Activated T-cell treated with anti-CD3 and anti-CD28 coated beads, Interleukin-2, amount 50 U/mL, for 72 hours (primary cell): ENCODE measurements at regions not wholly inside any gene's neighbourhood (a gene's known extent, or its start where the extent isn't known, plus 50 kb on each side); places are given as distances from the start of the nearest gene placed in this dataset.

Source experiments
- ATAC-seq, 2 donors: fragments of 150-1000 bp; cut with Tn5 transposase; replicated peaks in 1 of 2; 2 replicates each; pipeline ENCODE4 v1.10.0; 2021; ENCODE audit warnings: moderate library complexity in 2 of 2, mild to moderate bottlenecking in 1 of 2
- DNase-seq, 2 donors: peaks; one replicate each; pipeline ENCODE4 v3.0.0; 2021 to 2022; ENCODE audit warnings: mixed read lengths in 1 of 2
- H3K27ac Mint-ChIP-seq: one replicate; pipeline ENCODE4 v1.8.0; 2022; ENCODE audit warnings: mild to moderate bottlenecking, moderate library complexity, mixed read lengths
- H3K27me3 Mint-ChIP-seq: one replicate; pipeline ENCODE4 v1.8.0; 2022; ENCODE audit warnings: low read depth, mixed read lengths
- H3K36me3 Mint-ChIP-seq, 2 donors: one replicate each; pipeline ENCODE4 v1.8.0; 2022; ENCODE audit warnings: mixed read lengths in 2 of 2, mild to moderate bottlenecking in 1 of 2; ENCODE audit not compliant: insufficient read depth in 2 of 2
- H3K4me1 Mint-ChIP-seq: one replicate; pipeline ENCODE4 v1.8.0; 2022; ENCODE audit warnings: low read depth, mixed read lengths
- H3K4me3 Mint-ChIP-seq, 2 donors: one replicate each; pipeline ENCODE4 v1.8.0; 2022; ENCODE audit warnings: mild to moderate bottlenecking in 2 of 2, mixed read lengths in 2 of 2, moderate library complexity in 2 of 2
- H3K9me3 Mint-ChIP-seq, 2 donors: one replicate each; pipeline ENCODE4 v1.8.0; 2022; ENCODE audit warnings: mixed read lengths in 2 of 2

DNA sequence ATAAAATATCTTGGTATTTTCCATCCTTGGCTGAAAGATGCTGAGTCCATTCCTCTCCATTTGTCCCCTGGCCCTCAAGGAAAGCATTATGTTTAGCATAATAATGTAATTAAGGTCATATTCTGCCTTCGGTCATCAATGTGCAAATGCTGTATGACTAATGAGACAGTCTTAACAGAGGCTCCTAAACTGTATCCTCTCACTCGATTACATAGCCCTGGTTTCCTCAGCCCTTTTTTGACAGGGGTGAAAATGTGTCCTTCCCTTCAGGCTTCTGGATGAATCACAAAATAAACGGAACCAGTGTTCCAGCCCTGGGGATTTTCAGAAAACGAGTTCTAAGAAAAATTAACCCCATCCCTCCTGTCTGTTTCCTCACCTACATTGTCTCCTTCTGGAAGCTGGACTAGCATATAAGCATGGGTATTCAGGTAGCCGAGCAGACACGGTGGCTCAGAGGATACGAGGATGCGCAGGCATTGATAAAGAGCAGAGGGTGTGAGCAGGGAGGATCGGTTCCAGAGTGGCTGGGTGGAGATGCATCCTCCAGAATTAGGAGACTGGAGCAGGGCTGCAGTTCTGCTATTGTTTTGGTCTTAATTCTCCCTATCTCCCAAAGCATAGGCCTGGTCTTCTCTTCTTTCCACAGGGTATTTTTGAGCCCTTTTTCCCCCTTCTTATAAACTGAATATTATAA lies 742.9 kb downstream of the TLR4 start:
- DNase-seq (no peak), ATAC-seq (no peak)
- no peaks in the 10 kb centered on the region for H3K36me3 Mint-ChIP-seq
- no peak overlapping the region for H3K27ac Mint-ChIP-seq
- no peaks in the 10 kb centered on the region for H3K4me1 Mint-ChIP-seq
- no peak overlapping the region for H3K4me3 Mint-ChIP-seq
- no peaks in the 10 kb centered on the region for H3K27me3 Mint-ChIP-seq
- no peaks in the 10 kb centered on the region for H3K9me3 Mint-ChIP-seq

DNA sequence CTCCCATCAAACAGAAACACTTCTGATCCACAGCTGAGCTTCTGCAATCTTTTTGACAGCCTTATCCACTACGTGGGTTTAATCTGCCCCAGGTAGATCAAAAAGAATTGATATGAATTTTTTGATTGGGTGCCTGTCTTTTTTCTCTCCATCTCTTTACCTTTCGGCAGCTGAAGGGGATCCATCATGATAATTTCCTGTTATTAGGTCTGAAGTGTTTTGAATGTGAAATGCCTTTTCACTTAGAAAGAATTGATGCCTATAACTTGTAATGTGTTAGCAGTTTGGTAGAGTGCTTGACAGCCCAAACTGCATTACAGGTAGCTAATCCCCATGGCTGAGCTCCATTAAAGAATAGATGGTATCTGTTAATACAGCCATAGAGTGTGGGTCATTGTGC lies 745.4 kb downstream of the TLR4 start:
- no peak overlapping the region for H3K4me3 Mint-ChIP-seq
- H3K36me3 Mint-ChIP-seq: no peaks in the 10 kb centered on the region
- no peaks in the 10 kb centered on the region for H3K4me1 Mint-ChIP-seq
- ATAC-seq (no peak), DNase-seq (no peak)
- H3K9me3 Mint-ChIP-seq: no peaks in the 10 kb centered on the region
- H3K27ac Mint-ChIP-seq: no peak overlapping the region
- no peaks in the 10 kb centered on the region for H3K27me3 Mint-ChIP-seq

DNA sequence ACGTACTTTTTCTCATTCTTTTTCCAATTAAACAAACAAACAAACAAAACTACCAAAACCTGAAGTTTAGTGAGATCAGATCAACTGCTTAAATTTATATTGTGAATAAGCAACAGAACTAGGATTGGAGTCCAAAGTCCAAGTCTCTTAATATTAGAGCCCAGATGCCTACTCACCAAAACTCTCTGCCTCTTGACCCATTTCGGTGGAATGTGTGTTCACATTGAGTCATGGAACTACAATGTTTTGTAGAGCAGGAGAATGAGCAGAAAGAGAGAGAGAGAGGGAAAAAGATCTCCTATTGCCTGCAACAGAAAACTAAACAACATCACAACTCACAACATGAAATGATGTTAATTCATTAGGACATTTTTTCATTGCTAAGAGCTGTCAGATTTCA lies 751.1 kb downstream of the TLR4 start:
- Mint-ChIP-seq H3K27me3 (no peaks in the 10 kb centered on the region), H3K36me3 (no peaks in the 10 kb centered on the region), H3K4me1 (no peaks in the 10 kb centered on the region), H3K27ac (no peak overlapping the region), H3K4me3 (no peak overlapping the region), H3K9me3 (peaks cover 4 to 8% of the 10 kb centered on the region in 2 donors)
- no peak for ATAC-seq
- no peak for DNase-seq

DNA sequence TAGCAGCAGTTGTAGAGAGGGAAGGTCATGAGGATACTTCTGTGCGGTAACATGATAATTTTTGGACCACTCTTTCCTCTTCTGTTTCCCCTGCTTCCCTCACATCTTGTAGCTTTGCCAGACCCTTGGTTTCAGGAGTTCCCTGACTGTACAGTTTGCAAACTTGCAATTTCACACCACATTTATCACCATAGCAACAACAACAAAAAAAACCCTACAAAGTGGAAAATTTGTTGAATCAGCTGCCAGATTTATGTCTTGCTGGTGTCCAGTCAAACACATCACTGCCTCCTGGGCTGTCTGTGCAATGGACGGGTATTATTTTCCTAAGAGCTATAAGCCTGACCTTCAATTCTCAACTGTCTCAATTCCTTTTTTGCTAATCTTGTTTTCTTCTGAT lies 751.6 kb downstream of the TLR4 start:
- DNase-seq (no peak), ATAC-seq (no peak)
- no peak overlapping the region for H3K27ac Mint-ChIP-seq
- H3K9me3 Mint-ChIP-seq: peaks cover 4 to 8% of the 10 kb centered on the region in 2 donors
- H3K4me1 Mint-ChIP-seq: no peaks in the 10 kb centered on the region
- H3K4me3 Mint-ChIP-seq: no peak overlapping the region
- no peaks in the 10 kb centered on the region for H3K36me3 Mint-ChIP-seq
- no peaks in the 10 kb centered on the region for H3K27me3 Mint-ChIP-seq

- DNase-seq (no peak), ATAC-seq (no peak)
- H3K27ac Mint-ChIP-seq: no peak overlapping the region
- H3K4me3 Mint-ChIP-seq: no peak overlapping the region
- no peaks in the 10 kb centered on the region for H3K4me1 Mint-ChIP-seq
- H3K27me3 Mint-ChIP-seq: no peaks in the 10 kb centered on the region
- no peaks in the 10 kb centered on the region for H3K36me3 Mint-ChIP-seq
- peaks cover 4 to 8% of the 10 kb centered on the region in 2 donors for H3K9me3 Mint-ChIP-seq
These were observed 753.2 kb downstream of the TLR4 start for GRCh38 chr9:118457171-118458000.

- ATAC-seq (no peak), DNase-seq (no peak)
- Mint-ChIP-seq H3K27ac (no peak overlapping the region), H3K4me3 (no peak overlapping the region), H3K27me3 (no peaks in the 10 kb centered on the region), H3K36me3 (no peaks in the 10 kb centered on the region), H3K9me3 (peaks cover 4 to 8% of the 10 kb centered on the region in 2 donors), H3K4me1 (no peaks in the 10 kb centered on the region)
These were observed 755.7 kb downstream of the TLR4 start for GRCh38 chr9:118459913-118460312.

GRCh38 chr9:118463419-118463818 lies 759.2 kb downstream of the TLR4 start:
- H3K27me3 Mint-ChIP-seq: no peaks in the 10 kb centered on the region
- H3K27ac Mint-ChIP-seq: no peak overlapping the region
- H3K4me1 Mint-ChIP-seq: no peaks in the 10 kb centered on the region
- no peaks in the 10 kb centered on the region for H3K36me3 Mint-ChIP-seq
- no peak for ATAC-seq
- no peak for DNase-seq
- no peak overlapping the region for H3K4me3 Mint-ChIP-seq
- peaks cover 2 to 3% of the 10 kb centered on the region in 2 donors for H3K9me3 Mint-ChIP-seq

DNA sequence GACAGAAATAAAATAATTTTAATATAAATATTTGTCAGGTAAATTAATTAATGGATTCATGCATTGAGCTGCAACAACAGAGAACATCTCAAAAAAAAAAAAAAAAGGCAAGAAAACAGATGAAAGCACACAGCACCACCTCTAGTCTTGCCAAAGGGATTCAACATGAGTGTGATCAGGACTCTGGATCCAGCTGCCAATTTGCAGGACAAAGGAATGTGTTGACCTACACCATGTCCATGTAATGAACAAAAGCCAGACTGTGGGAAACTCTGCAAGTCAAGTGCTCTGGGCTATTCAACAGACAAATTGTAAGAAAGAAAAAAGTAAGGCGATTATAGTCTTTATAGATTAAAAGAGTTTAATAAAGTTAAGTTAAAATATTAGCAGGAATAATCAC lies 769.3 kb downstream of the TLR4 start:
- Mint-ChIP-seq H3K27ac (no peak overlapping the region), H3K4me3 (no peak overlapping the region)
- DNase-seq: no peak

GRCh38 chr9:118478752-118479151 lies 774.5 kb downstream of the TLR4 start:
- no peak for DNase-seq
- no peaks in the 10 kb centered on the region for H3K4me1 Mint-ChIP-seq
- H3K27me3 Mint-ChIP-seq: no peaks in the 10 kb centered on the region
- H3K36me3 Mint-ChIP-seq: no peaks in the 10 kb centered on the region
- H3K4me3 Mint-ChIP-seq: no peak overlapping the region
- H3K9me3 Mint-ChIP-seq: peaks cover 1 to 2% of the 10 kb centered on the region in 2 donors
- ATAC-seq: no peak
- no peak overlapping the region for H3K27ac Mint-ChIP-seq

More for the DNA sequence above, 769.3 kb downstream of the TLR4 start:
- ATAC-seq: no peak
- Mint-ChIP-seq H3K9me3 (peaks cover 0 to 4% of the 10 kb centered on the region in 2 donors), H3K27me3 (no peaks in the 10 kb centered on the region), H3K4me1 (no peaks in the 10 kb centered on the region), H3K36me3 (no peaks in the 10 kb centered on the region)

GRCh38 chr9:118482306-118482705 lies 778.1 kb downstream of the TLR4 start:
- H3K27ac Mint-ChIP-seq: no peak overlapping the region
- no peak overlapping the region for H3K4me3 Mint-ChIP-seq
- H3K9me3 Mint-ChIP-seq: peaks cover 1 to 7% of the 10 kb centered on the region in 2 donors
- H3K36me3 Mint-ChIP-seq: peaks cover 0 to 2% of the 10 kb centered on the region in 2 donors
- DNase-seq: no peak
- no peaks in the 10 kb centered on the region for H3K4me1 Mint-ChIP-seq
- no peak for ATAC-seq
- H3K27me3 Mint-ChIP-seq: no peaks in the 10 kb centered on the region

GRCh38 chr9:118483677-118484076 lies 779.5 kb downstream of the TLR4 start:
- DNase-seq (no peak), ATAC-seq (no peak)
- Mint-ChIP-seq H3K4me1 (no peaks in the 10 kb centered on the region), H3K9me3 (peaks cover 6 to 12% of the 10 kb centered on the region in 2 donors), H3K36me3 (peaks cover 0 to 2% of the 10 kb centered on the region in 2 donors), H3K27me3 (no peaks in the 10 kb centered on the region), H3K4me3 (no peak overlapping the region), H3K27ac (no peak overlapping the region)

- Mint-ChIP-seq H3K4me1 (no peaks in the 10 kb centered on the region), H3K9me3 (peaks cover 15 to 21% of the 10 kb centered on the region in 2 donors), H3K36me3 (peaks cover 2% of the 10 kb centered on the region in 2 donors), H3K27ac (no peak overlapping the region), H3K27me3 (no peaks in the 10 kb centered on the region), H3K4me3 (no peak overlapping the region)
- ATAC-seq (no peak), DNase-seq (no peak)
These were observed 799.0 kb downstream of the TLR4 start for GRCh38 chr9:118503236-118503635.

- no peak for DNase-seq
- H3K27ac Mint-ChIP-seq: no peak overlapping the region
- no peaks in the 10 kb centered on the region for H3K4me1 Mint-ChIP-seq
- H3K4me3 Mint-ChIP-seq: no peak overlapping the region
- H3K36me3 Mint-ChIP-seq: peaks cover 0 to under 1% of the 10 kb centered on the region in 2 donors
- no peak for ATAC-seq
- peaks cover 9 to 10% of the 10 kb centered on the region in 2 donors for H3K9me3 Mint-ChIP-seq
- H3K27me3 Mint-ChIP-seq: no peaks in the 10 kb centered on the region
These were observed 806.5 kb downstream of the TLR4 start for GRCh38 chr9:118510711-118511110.
